ENCODE measurements at regions not wholly inside any gene's neighbourhood (a gene's known extent, or its start where the extent isn't known, plus 50 kb on each side); places are given as distances from the start of the nearest gene placed in this dataset.
"Not testable (repeated sequence)": the region's sequence is repeated elsewhere in the genome, so short reads cannot be mapped to it uniquely, and the experiment has no call there.

GRCh38 chr10:15428681-15429080, 57.6 kb upstream of the FAM171A1 start:
- DNase-seq: no peak

- no peak for DNase-seq
These were observed 56.8 kb upstream of the FAM171A1 start for GRCh38 chr10:15427843-15428414.

- DNase-seq: peak in 1 of 5 experiments; percentile 30
These were observed 55.5 kb upstream of the FAM171A1 start for GRCh38 chr10:15426558-15426957.

GRCh38 chr10:15426115-15426514, 55.0 kb upstream of the FAM171A1 start:
- DNase-seq: no peak

- not testable (repeated sequence) for DNase-seq
These were observed 50.8 kb upstream of the FAM171A1 start for GRCh38 chr10:15421875-15422274.

Measured in T-helper 2 cell (primary cell).